HPDE6-E6E7 (cell line): ENCODE measurements at regions not wholly inside any gene's neighbourhood (a gene's known extent, or its start where the extent isn't known, plus 50 kb on each side); places are given as distances from the start of the nearest gene placed in this dataset.
A peak's percentile ranks its signal among the peaks of the same experiment; 100 is the strongest.

Experiments
- DNase-seq: peaks from one replicate; pipeline ENCODE4 v3.0.0; 2011; ENCODE audit warnings: missing footprints; ENCODE audit errors: extremely low spot score

DNA sequence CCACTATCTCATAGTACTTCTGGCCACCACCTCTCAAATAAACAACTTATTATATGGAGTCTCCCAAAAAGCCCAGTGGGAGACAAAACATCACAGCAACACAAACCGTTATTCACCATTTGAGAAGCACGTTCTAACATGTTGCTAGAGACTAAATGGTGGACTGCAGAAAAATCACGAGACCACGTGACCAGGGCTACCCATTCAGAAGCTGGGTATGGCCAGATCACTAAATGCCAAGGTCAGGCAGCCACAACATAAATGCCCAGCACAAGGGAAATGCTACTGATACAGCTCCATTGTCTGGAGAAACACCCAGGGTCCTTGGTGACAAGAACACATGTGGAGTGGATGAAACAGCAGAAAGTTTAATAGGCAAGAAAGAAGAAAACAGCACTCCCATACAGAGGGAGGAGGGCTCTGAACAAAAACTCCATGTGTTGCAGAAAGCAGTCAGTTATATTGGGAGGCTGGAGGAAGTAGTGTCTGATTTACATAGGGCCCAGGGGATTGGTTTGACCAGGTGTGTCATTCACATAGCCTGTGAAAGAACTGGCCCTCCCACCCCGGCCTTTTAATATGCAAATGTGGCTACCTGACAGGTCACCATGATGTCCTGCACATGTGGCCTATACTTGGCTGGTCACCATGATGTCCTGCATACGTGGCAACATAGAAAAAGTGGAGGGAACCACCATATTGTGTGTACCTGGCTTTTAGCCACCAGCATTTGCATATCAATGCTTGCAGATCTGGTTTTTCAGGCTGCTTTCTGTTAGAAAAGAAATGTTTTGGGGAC, 97.2 kb downstream of the TRIM36 start:
- DNase-seq: no peak

DNA sequence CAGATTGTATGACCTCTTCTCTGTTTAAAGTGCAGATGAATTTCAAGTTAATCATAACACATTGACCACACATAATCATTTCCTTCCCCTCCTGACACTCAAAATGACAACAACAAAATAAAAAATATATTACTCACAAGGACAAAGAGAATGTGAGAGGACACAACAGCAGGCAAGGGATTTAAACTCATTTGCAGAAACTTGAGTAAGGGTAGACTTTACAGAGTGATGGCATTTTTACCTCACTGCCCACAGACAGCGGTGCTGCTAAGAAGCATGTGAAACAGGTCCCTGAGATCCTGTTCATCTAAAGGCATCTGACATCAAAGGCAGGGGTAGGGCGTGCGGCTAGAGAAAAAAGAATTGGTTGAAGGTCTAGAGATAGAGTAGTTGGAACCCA, 99.0 kb downstream of the TRIM36 start:
- no peak for DNase-seq

DNA sequence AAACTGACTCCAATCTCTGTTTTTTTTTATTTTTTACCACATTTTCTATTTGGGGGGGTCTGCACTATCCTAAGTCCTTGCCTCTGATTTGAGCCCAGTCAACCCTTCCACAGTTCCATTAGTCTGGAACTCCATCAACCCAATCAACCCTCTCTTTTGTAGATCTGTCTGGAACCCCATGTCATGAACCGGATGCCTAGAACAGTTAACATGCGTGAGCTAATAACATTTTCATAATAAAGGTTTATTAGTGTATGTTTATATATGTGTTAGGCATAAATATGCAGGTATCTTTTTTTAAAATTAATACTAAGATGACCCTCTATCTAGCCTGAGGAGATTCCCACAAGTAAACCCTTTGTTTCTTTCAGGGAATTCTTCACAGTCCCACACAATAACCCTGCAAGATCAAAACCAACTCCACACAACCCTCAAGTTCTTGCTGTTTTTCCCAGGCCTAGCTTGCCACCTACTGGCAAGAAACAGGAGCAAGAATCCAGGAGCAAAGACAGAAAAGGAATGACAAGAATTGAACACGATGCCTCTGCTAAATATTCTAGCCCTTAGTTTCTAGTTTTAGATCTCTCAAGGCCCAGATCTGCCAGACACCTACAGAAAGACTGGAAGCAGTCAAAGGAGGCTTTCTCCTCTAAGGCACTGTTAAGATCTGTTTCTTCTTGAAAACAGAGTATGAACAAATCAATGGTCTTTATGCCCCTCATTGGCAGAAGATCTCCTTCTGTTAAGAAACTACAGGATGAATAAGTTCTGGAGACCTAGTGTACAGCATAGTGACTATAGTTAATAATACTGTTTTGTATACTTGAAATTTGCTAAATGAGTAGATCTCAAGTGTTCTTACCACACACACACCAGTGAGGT, 100.4 kb downstream of the TRIM36 start:
- DNase-seq: peak; percentile 20

DNA sequence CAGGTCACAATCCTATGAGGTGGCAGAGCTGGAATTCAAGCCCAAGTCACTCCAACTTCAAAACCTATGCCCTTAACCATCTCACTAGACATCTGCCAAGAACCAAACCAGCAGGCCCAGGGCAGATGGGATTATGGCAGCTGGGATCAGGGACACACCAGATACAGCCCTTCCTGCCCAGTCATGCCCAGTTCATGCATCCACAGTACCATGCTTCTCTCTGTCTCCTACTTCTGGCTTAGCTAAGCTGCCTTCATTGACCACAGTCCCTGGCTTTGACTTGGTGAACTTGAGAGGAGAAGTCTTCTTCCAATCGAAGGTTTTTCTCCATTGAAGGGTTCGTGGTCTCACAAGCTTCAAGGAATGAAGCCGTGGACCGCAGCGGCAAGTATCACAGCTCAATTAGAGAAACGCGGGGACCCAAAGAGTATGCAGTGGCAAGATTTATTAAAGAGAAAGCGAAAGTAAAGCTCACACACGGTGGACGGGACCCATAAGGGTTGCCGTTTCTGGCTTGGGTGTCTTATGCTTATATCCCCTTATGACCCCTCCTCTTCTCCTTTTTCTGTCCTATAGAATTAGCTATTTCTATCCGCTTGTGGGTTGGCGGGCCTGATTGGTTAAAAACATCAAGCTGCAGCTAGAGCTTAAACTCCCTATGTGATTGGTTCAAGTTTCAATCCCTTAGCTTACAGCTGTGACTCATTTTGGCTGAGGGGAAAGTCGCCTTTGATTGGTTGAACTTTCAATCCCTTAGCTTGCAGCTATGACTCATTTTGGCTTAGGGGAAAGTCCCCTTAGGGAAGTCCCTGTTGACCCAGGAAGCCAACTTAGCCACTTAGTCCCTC, 101.2 kb downstream of the TRIM36 start:
- DNase-seq: no peak

DNA sequence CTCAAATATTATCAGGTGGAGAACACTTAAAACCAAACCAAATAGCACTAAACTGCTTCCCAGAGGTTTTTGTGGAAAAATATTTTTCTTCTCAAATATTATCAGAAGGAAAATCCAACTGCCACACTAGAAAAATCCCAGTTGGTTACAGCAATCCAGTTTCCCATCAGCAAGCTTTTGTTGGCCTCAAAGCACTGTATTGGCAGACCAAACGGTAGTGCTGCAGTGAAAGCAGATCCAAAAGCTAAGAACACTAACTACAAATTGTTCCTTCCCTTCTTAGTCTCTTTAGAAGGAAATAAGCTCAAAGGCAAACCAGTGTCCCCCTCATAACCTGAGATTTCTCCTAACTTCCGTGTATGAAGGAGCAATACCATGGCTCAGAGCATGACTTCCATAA, 105.3 kb downstream of the TRIM36 start:
- no peak for DNase-seq

DNA sequence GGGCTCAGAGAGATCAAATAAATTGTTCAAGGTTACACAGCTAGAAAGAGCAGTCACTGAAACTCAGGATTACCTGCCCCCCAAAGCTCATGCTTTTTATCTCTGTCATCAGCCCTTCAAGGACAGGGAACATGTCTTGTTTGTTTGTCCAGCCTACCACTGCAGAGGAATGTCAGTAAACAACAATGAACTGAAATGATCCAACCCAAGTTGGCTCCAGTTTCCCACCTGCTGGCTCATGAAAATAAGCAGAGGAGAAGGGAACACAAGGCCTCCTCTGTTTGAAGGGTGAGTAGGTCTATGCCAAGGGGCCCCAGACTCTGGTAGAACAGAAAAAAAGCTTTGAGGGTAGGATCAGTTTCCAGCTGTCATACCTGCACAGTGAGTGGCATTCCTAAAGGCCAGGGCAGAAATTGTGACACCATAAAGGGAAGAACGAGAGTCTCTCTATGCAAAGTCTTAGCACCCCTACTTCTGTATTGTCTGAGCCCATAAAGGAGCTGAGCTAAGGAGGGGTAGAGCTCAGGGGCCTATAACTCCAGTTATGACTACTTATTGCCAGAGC, 115.2 kb downstream of the TRIM36 start:
- no peak for DNase-seq

DNA sequence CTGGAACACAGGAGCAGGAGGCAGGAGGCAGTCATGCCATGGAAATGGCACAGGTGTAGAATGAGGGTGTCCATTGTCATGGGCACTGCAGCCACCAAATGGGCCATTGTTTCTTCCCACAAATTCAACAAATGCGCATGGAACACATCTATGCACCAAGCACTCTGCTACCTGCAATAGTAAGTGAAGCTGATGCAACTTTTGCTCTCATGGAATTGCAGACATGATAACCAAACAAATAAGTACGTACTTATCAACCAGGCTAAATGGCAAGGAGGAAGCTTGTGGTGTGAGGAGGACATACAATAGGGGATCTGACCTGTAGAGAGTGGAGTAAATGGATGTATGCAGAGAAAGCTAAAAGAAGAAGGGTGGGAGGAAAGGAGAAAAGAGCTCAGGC, 116.8 kb downstream of the TRIM36 start:
- DNase-seq: no peak

DNA sequence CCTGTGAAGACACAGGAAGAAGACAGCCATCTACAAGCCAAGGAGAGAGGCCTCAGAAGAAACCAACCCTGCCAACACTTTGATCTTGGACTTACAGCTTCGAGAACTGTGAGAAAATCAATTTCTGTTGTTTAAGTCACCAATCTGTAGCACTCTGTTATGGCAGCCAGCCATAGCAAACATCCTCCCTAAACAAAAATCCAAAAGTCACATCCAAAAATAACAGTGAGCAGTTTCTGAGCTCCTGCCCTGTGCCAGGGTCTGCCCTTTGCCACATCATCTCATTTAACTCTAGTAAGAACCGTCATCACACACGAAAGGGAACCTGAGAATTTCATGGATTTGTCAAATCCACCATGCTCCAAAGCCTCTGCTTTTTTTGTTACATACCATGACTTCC, 118.8 kb downstream of the TRIM36 start:
- no peak for DNase-seq

DNA sequence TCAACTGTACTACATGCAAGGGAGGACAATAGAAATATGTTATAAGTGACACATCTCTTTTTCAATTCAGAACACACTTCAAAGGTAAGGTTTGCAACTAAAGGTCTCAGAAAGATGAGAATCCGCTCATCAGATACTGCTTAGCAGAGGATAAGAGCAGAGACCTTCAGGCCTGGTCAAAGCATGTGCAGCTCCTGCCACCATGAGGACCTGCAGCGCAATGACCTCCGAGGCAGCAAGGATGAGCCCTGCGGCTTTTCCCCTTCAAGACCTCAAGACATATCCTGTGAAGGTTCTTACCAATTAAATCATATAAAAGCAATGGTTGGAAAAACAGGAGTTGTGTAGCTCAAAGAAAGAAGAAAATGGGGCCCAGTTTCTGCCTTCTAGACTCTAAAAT, 135.8 kb downstream of the TRIM36 start:
- DNase-seq: no peak

DNA sequence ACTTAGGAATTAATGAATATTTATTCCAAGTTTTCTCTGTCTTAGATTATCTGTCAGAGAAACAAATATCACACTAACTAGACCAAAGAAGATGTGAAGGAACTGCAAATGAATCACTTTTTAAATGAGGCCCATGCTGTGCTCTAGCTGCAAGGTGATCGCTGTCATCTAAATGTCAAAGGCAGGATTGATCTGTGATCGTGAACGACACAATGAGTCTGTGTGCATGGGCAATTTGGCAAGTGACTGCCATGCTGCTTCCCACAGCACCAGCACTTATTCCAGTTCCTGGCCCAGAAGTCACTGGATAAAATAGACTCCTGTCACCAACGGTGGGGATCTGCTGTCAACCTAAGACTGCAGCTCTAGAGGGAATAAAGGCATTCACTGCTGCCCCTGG, 141.2 kb downstream of the TRIM36 start:
- DNase-seq: no peak

DNA sequence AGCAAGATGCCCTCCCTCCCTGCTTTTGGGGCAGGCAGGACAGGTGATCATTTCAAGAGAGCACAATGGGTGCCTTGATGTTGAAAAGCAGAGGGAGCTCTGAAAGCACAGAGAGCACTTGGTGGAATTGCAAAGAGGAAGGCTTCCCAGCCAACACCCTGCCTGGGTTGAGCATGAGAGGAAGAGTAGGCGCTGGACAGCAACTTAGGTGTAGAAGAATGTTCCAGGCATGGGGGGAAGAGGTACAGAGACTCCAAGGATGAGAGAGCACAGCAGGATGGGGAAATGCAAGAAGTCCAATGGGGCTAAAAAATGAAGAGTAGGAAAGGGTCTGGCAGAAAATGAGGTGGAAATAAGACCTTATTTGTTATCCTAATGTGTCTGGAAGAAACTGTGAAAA, 144.8 kb downstream of the TRIM36 start:
- DNase-seq: no peak

DNA sequence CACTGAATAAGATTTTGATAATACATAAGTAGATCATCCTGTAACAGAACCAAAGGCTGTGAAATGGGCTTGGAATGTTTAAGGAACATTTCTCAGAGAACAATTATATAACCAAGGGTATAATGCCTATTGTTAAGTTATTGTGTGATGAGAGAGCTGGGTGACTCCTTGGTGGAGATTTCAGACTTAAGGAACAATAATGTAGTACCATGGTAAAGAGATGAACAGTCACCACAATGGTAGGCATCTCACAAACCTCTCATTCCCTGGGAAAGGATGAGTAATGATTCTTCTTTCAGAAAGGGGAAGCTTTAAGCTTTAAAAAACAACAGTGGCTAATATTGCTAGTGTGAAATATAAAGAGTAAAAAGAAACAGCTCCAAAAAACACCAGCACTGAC, 147.4 kb downstream of the TRIM36 start:
- no peak for DNase-seq

DNA sequence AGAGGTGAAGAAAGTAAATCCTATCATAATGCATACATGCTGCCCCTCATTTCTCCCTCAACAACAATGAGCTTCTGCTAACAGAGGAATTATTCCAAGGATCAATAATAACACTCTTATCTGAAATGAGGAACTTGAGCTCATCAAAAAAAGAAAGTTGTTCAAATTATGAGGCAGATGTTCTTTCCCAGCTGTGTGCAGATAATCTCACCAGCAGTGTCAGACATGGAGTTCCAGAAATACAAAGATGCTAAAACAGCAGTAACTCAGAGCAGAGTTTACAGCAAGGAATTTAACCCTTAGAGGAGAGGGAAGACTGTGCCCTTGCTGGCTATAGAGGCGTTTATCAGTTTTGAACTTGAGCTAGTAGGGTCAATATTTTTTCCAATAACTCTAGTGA, 153.1 kb downstream of the TRIM36 start:
- no peak for DNase-seq

DNA sequence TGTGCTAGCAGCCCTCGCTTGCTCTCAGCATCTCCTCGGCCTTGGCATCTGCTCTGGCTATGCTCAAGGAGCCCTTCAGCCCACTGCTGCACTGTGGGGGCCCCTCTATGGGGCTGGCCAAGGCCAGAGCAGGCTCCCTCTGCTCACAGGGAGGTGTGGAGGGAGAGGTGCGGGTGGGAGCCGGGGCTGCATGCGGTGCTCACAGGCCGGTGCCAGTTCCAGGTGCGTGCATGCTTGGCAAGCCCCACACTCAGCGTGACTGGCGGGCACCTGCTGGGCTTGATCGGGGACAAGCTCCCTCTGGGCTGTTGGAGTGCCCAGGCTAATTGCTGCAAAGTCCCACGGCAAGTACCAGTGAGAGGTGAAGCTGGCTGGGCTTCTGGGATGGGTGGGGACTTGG, 170.5 kb downstream of the TRIM36 start:
- DNase-seq: no peak

DNA sequence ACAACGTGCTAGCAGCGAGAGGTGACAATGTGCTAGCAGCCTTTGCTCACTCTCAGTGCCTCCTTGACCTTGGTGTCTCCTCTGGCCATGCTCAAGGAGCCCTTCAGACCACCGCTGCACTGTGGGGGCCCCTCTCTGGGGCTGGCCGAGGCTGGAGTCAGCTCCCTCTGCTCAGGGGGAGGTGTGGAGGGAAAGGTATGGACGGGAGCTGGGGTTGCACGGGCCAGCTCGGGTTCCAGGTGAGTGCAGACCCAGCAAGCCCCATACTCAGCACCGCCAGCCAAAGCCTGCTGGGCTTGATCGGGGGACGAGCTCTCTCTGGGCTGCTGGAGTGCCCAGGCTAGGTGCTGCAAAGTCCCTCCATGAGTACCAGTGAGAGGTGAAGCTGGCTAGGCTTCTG, 180.2 kb downstream of the TRIM36 start:
- no peak for DNase-seq

DNA sequence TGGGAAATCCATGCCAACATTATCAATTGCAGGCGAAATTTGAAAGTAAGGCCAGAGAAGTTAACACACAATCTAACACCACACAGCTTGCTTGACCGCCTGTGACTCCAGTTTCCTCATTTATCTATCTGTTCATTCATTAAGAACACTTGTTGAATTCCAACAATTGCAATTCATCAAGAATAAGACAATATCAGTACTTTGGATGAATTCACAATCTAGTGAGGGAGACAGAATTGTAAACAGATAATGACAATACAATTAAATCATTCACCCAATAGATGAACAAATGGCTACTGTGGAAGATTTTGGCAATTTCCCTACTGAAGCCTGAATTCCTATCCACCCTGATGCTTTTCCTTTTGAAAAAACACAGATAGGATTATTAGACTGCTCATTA, 181.6 kb downstream of the TRIM36 start:
- DNase-seq: no peak

DNA sequence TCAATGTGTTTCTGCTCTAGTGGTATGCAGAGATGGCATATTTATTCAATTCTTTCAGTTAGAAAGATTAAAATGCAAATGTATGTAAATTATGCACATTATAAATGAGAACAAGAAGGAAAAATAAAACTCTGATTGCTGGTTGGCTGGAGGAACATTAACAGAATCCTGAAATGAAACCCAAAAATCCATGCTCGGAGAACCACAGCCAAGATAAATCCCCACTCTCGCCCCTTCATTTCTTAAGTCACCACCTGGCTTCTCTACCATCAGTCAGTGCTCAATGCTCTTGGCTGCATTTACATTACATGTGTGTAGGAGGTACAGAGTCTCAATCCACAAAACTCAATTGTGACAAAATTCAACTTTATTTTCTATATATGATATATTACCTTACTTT, 184.9 kb downstream of the TRIM36 start:
- DNase-seq: no peak

DNA sequence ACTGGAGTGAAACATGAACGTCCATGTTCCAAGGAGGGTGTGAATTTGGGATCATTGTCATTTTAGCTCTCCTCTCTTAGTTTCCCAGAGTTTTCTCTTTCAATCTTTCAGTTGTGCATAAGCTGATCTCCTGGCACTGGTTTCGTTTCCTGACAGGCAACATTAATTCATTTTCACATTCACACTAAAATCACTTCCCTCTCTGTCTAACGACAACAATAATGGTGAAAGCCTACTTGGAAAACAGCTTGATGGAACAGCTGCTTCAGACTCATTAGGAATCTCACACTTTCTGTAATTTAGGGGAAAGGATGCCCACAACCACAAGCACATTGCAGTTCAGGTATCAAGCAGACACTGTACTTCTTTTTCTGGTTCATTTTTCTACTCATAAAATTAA, 188.6 kb downstream of the TRIM36 start:
- no peak for DNase-seq

DNA sequence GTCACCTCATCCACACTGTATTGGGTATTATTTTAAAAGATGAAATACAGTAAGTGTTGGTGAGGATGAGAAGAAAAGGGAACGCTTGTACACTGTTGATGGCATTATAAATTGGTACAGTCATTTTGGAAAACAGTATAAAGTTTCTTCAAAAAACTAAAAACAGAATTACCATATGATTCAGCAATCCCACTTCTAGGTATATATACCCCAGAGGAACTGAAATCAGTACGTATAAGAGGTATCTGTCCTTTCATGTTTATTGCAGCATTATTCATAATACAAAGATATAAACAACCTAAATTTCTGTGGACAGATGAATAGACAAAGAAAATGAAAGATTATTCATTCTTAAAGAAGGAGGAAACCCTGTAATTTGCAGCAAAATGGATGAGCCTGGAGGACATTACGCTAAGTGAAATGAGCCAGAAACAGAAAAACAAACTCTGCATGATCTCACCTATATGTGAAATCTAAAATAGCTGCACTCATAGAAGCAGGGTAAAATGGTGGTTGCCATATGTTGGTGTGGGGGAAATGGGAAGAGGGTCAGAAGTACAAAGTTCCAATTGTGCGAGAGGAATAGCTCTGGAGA, 191.6 kb downstream of the TRIM36 start:
- no peak for DNase-seq

DNA sequence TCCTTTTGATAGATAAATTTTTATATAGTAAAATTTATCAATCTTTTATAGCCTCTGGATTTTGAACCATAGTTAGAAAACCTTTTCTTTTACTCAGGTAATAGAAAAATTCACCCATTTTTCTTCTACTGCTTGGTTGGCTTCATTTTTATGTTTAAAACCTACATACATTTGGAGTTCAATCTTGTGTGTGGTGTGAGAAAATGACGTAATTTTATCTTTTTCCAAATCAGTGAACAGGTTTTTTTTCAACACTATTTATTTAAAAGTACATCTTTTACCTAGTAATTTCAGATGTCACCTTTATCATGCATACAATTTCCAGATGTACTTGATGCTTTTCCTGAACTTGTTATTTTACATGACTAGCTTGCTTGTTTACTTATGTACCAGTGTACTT, 200.2 kb downstream of the TRIM36 start:
- no peak for DNase-seq

DNA sequence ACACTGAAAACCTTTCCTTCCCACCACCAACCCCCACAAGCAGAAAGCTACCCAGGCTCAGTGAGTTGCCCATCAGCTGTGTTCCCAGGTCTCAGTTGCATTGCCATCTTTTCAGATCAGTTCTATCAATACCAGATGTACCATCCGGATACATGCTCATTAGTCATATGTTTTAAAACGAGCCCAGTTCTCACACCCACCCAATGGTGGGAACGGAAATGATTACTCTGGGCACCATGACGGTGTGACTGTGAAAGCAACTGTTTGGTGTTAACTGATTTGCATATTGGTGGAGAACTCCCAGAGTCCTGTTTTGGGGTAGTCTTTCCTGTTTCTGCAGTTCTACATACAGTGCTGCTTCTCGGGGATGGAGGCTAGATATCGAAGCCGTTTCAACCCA, 212.3 kb downstream of the TRIM36 start:
- no peak for DNase-seq

DNA sequence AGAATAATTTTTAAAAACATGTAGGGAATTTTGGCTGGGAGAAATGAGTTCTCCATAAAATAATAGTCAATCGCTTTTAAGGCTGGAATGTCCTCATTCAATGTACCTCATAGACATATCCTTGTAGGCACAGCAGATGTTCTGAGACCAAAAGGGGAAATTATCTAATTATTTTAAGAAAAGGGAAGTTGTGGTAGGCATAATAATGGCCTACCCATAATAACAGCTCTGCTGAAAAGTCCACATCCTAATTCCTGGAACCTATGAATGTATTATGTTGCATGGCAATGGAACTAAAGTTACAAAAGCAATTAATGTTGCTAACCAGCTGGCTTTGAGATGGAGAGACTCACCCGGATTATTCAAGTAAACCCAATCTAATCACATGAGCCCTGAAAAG, 216.1 kb downstream of the TRIM36 start:
- DNase-seq: no peak
